Forelimb muscle (tissue), 1 donor: ENCODE measurements at regions not wholly inside any gene's neighbourhood (a gene's known extent, or its start where the extent isn't known, plus 50 kb on each side); places are given as distances from the start of the nearest gene placed in this dataset.
"Not testable (repeated sequence)": the region's sequence is repeated elsewhere in the genome, so short reads cannot be mapped to it uniquely, and the experiment has no call there.

Source experiments
- DNase-seq: peaks from one replicate; pipeline ENCODE4 v3.0.0-alpha.2; 2013; ENCODE audit warnings: low read depth

GRCh38 chr12:75944097-75944904 is 87.3 kb downstream of the PHLDA1 start:
- DNase-seq, result no peak

GRCh38 chr12:75943730-75944096 is 87.9 kb downstream of the PHLDA1 start:
- no peak for DNase-seq

DNA sequence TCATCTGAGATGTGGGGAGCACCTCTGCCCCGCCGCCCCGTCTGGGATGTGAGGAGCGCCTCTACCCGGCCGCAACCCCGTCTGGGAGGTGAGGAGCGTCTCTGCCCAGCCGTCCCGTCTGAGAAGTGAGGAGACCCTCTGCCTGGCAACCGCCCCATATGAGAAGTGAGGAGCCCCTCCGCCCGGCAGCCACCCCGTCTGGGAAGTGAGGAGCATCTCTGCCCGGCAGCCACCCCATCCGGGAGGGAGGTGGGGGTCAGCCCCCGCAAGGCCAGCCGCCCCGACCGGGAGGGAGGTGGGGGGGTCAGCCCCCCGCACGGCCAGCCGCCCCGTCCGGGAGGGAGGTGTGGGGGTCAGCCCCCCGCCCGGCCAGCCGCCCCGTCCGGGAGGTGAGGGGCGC is 89.9 kb downstream of the PHLDA1 start:
- not testable (repeated sequence) for DNase-seq

DNA sequence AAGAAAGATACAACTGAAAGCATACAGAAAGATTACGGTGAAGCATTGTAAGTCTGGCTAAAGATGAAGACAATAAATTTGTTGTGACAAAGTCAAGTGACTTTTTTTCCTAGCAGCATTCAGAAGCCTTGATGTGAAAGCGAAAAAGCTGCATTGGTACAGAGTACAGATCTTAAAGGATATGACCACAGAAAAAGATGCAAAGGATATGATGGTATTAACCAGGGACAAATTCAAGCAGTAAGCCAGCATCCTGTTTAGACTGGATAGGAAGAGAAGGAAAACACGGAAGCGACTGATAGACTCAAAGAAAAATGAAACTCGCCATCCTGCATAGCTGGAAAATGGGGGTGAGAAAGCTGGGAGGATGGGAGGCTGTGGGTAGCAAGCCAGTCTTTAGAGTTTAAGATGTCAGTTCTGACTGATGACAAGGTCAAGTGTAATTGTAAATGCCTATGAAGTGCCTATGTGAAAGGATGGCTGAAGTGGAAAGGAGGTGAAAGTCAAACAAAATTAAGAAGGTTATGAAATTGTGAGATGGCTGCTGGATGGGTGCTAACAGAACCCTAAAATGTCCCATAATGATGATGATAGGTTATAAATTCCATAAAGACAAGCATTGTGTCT is 92.4 kb downstream of the PHLDA1 start:
- no peak for DNase-seq

DNA sequence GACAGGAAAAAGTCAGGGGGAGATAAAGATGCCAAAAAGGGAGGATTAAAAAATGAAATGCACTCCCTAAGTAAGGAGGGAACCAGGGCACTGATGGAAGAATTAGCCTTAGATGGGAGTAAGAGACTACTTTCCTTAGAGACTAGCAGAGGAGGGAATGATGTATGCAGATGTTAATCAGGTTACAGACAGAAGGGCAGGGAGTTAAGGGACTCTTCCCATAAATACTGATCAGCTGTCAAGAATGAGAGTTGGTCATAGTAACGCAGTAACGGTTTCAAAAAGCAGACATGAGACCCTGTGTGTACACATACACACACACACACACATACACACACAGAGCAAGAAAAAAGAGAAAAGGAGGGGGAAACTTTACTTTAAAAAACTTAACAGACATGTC is 93.4 kb downstream of the PHLDA1 start:
- no peak for DNase-seq

DNA sequence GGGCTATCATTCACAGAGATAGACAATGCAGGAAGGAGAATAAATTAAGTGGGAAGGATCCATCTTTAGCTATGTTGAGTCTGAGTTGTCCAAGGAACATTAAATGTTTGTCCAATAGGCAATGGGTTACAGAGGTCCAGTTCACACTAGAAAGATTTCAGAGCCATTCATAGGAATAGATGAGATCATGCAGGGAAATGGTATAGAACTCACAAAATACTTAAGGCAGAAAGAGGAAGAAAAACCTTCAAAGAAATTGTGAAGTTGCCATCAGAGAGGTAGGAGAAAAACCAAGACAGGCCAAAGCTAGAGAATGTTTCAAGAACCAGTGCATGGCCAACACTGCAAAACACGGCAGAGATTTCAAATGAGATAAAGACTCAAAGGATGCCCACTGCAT is 94.1 kb downstream of the PHLDA1 start:
- no peak for DNase-seq

- no peak for DNase-seq
Measured at GRCh38 chr12:75936515-75937440, 94.8 kb downstream of the PHLDA1 start.

DNA sequence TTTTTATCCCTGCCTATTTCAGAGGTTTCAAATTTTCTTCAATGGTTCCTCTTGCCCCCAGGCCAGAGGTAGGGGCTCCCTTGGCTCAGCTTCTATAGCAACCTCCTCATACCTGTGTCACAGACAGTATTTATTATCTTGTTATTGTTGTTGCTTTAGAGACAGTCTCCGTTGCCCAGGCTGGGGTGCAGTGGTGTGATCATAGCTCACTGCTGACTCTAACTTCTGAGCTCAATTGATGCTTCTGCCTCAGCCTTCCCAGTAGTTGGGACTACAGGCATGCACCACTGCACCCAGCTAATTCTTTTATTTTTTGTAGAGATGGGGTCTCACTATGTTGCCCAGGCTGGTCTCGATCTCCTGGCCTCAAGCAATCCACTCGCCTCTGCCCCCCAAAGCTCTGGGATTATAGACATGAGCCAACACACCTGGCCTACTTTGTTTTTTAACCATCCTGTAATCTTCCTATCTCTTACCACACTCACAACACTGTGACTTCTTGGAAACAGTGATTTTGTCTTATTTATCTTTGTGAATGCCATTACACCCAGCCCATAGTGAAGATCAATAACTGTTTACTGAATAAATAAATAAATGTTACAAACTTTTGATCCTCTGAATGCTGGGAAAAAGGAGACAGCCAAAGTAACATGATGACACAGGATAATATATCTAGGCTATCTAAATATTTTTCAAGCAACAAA is 95.9 kb downstream of the PHLDA1 start:
- no peak for DNase-seq

GRCh38 chr12:75933101-75933500 is 98.5 kb downstream of the PHLDA1 start:
- no peak for DNase-seq

DNA sequence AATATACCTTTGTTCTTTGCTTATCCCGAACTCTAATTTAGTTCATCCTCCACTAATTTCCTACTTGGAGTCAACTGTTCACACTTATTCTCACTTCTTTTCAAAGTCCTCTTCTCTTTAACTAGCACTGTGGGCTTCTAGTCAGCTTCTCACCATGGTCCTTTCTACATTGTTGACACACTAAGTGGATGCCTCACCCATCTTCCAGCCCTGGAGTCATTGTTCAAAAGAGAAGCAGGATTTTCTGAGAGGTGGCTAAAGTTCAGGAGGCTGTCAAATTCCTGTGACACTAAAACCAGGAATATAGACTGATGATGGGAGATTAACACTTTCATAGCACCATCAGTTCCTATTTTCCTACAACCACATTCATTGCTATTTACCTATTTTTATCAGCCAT is 99.3 kb downstream of the PHLDA1 start:
- DNase-seq, result no peak

- DNase-seq, result no peak
Measured at GRCh38 chr12:75923964-75924666, 107.5 kb downstream of the PHLDA1 start.

DNA sequence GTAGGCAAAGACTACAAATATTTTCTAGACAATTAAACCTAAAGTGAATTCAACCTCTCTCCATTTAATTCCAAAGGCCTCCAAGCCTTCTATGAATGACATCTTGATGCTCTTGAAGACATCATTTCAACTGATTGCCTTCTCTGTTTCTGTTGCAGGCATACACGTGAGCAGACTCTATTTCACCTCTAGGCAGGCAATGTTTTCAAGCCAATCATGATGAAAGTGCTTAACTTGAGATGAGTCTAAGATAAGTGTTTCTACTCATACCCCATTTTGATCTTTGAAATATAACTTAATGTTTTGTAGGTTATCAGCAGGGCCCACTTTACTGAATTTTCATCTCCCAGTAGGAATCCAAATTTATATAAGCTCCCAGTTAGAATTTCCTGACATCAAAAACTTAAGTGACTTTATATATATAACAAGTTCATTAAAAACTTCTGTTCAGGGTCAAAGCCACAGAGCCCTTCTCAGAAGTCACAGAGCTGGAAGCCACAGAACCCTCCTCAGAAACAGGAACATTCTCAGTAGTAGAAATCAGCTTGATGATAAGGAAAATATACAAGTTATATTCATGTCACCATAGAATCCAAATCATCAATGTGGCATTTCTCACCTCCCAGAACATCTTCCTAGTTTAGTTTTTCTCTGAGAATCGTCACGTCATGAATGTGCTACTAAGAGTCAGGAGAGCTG is 108.5 kb downstream of the PHLDA1 start:
- no peak for DNase-seq

- DNase-seq, result no peak
Measured at GRCh38 chr12:75921622-75922289, 109.8 kb downstream of the PHLDA1 start.

DNA sequence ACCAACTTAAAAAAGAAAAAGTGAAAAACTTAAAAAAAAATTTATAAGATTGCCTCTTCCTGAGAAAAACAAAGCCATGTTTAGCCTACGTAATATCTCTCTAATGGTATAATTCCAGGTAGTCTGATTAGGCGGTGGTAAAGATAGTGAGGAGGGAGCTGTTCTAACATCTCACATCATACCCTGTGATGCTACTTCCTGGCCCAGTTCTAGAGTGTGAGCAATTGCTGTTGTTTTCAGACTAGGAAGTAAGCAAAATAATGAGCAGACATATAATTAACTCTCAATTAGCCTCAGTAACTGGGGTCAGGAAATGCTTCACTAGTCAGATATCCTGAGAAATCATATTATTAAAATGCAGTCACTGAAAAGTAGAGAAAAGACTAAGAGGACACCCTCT is 113.9 kb downstream of the PHLDA1 start:
- no peak for DNase-seq

DNA sequence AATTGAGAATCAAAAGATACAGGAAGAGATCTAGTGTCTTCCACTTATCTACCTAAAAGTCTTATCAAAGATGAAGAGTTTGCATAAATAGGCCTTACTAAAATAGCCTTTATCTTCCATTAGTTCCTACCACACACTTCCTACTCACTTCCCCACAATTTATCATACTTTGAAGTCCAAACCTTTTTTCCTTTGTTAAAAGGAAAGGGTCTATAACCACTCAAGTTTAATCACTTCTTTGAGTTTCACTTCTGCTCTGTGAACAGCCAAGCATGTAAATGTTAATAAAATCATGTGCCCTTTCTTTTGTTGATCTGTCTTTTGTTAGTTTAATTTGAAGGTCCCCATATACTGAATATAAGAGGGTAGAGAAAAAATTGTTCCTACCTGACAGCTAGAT is 114.5 kb downstream of the PHLDA1 start:
- DNase-seq, result no peak

- no peak for DNase-seq
Measured at GRCh38 chr12:75913502-75914351, 117.8 kb downstream of the PHLDA1 start.

DNA sequence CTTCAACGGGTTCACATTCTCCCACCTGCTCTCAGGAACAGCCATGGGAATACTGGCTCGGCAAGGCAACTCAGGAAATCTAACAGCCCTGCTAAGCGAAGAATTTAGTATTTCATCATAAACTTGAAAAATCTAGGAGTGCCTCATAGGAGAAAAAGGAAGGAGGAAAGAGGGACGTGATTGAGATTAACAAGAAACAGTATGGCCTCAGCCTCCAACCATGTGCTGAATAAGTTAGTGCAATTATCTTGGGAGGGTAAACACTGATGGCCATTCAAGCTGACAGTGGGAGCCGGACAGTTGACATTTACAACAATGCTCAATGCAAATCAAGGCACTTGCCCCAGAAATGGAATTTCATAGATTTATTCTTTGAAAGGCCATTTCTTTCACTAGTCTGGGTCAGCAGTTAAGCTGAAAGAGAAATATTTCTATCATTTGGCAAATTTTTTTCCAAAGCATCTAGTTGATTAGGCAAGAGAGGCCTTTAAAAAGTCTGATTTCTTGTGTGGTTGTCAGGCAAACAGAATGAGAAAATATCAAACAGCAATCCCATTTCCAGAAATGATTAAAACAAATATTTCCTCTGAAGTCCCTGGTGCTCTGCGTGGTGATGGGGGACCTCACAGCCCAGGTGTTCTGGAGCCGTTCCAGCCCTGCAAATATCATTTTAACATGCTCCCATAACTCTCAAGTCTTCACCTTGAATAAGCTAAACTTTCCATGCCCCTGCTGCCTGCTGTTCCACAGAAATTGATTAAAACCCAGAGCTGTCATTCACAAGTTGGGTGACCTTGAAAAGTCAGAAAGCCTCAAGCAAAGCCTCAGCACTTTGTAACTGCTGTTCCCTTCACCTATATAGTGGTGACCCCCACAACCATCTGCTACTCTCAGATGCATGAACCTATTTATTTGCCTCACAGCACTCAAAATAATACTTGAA is 121.6 kb downstream of the PHLDA1 start:
- no peak for DNase-seq
